ENCODE measurements at regions not wholly inside any gene's neighbourhood (a gene's known extent, or its start where the extent isn't known, plus 50 kb on each side); places are given as distances from the start of the nearest gene placed in this dataset.

DNA sequence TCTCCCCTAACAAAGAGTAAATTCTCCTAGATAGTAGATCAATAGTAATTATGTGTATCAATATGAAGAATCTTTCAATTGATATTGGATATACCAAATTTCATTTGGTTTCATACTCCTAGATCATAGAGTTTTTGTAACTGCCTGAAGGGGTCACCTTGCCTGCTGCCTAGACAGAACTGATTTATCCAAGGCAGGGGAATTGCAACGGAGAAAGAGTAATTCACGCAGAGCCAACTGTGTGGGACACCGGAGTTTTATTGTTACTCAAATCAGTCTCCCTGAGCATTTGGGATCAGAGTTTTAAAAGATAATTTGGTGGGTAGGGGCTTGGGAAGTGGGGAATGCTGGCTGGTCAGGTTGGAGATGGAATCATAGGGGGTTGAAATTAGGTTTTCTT lies 92.2 kb upstream of the SLC8A1 start:
- Histone ChIP-seq H4K20me1 (ENCODE audit: insufficient read depth, low read length) (no peaks in the 10 kb centered on the region), H3K9ac (ENCODE audit: insufficient read depth, low read length, poor library complexity, severe bottlenecking) (no peak overlapping the region), H3K9me3 (replicated peaks in 1 of 2; ENCODE audit: control insufficient read depth in 1 of 2, insufficient read depth in 1 of 2, low read length in 2 of 2) (no peaks in the 10 kb centered on the region), H3K36me3 (replicated peaks in 1 of 2; ENCODE audit: control insufficient read depth in 1 of 2, insufficient read depth in 2 of 2, low read length in 2 of 2) (no peaks in the 10 kb centered on the region), H3K4me1 (ENCODE audit: control insufficient read depth in 1 of 2, insufficient read depth in 2 of 2, low read length in 2 of 2) (peaks cover 5 to 12% of the 10 kb centered on the region in 2 donors), H3K4me2 (replicated peaks; ENCODE audit: extremely low read depth, low read length, poor library complexity, severe bottlenecking) (no peak overlapping the region), H3K79me2 (ENCODE audit: insufficient read depth, low read length) (no peaks in the 10 kb centered on the region), H3K27me3 (ENCODE audit: control insufficient read depth in 2 of 2, insufficient read depth in 2 of 2, low read length in 2 of 2) (no peaks in the 10 kb centered on the region), H2AFZ (ENCODE audit: insufficient read depth, low read depth, low read length, poor library complexity, severe bottlenecking) (no peak overlapping the region), H3K4me3 (replicated peaks in 1 of 3; ENCODE audit: low read depth in 2 of 3, low read length in 3 of 3) (no peak overlapping the region), H3K27ac (ENCODE audit: low read depth in 1 of 2, low read length in 2 of 2) (no peak overlapping the region)
- WGBS (ENCODE audit: insufficient coverage) = 96% methylated on average over 3 of the region's 3 CpGs
- H3K27me3 Mint-ChIP-seq (ENCODE audit: low read depth in 3 of 3) = peaks cover 0 to 4% (median 0%) of the 10 kb centered on the region in 3 donors
- H3K4me1 Mint-ChIP-seq = peaks cover 11% of the 10 kb centered on the region
- no peaks in the 10 kb centered on the region for H3K9me3 Mint-ChIP-seq
- no peak overlapping the region for H3K27ac Mint-ChIP-seq
- TF ChIP-seq, protein P1, sequence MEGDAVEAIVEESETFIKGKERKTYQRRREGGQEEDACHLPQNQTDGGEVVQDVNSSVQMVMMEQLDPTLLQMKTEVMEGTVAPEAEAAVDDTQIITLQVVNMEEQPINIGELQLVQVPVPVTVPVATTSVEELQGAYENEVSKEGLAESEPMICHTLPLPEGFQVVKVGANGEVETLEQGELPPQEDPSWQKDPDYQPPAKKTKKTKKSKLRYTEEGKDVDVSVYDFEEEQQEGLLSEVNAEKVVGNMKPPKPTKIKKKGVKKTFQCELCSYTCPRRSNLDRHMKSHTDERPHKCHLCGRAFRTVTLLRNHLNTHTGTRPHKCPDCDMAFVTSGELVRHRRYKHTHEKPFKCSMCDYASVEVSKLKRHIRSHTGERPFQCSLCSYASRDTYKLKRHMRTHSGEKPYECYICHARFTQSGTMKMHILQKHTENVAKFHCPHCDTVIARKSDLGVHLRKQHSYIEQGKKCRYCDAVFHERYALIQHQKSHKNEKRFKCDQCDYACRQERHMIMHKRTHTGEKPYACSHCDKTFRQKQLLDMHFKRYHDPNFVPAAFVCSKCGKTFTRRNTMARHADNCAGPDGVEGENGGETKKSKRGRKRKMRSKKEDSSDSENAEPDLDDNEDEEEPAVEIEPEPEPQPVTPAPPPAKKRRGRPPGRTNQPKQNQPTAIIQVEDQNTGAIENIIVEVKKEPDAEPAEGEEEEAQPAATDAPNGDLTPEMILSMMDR (IDR thresholded peaks at IDR 0.05) = no peak
- no peaks in the 10 kb centered on the region for H3K36me3 Mint-ChIP-seq
- no peak overlapping the region for H3K4me3 Mint-ChIP-seq
- no peak for DNase-seq
- intact Hi-C loops (cut with micrococcal nuclease) = no loop called here

DNA sequence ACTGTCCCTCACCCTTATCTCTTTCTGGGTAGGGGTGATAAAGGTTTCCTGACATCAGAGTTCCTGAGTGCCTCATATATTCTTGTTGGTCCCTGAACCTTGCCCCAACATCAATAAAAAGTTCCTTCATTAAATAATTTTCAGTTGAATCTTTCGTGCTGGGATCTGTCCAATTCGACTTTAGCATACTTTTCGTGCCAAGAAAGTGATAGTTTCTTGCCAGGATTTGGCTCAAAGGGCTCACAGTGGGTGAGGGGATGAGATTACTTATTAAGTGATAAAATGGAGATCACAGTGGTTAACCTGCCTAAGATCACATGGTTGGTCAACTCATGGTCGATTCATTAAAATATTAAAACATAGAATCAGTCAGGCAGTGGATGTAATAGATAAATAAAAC lies 93.8 kb upstream of the SLC8A1 start:
- H3K79me2 ChIP-seq (ENCODE audit: insufficient read depth, low read length) = no peaks in the 10 kb centered on the region
- TF ChIP-seq, protein P1 (IDR thresholded peaks at IDR 0.05) = no peak
- no peak overlapping the region for H3K4me3 ChIP-seq (replicated peaks in 1 of 3; ENCODE audit: low read depth in 2 of 3, low read length in 3 of 3)
- H3K9me3 Mint-ChIP-seq = no peaks in the 10 kb centered on the region
- H3K27ac ChIP-seq (ENCODE audit: low read depth in 1 of 2, low read length in 2 of 2) = no peak overlapping the region
- no peaks in the 10 kb centered on the region for H3K36me3 Mint-ChIP-seq
- H3K27me3 ChIP-seq (ENCODE audit: control insufficient read depth in 2 of 2, insufficient read depth in 2 of 2, low read length in 2 of 2) = no peaks in the 10 kb centered on the region
- no peak for DNase-seq
- no peaks in the 10 kb centered on the region for H3K9me3 ChIP-seq (replicated peaks in 1 of 2; ENCODE audit: control insufficient read depth in 1 of 2, insufficient read depth in 1 of 2, low read length in 2 of 2)
- H3K36me3 ChIP-seq (replicated peaks in 1 of 2; ENCODE audit: control insufficient read depth in 1 of 2, insufficient read depth in 2 of 2, low read length in 2 of 2) = no peaks in the 10 kb centered on the region
- peaks cover 0 to 4% (median 0%) of the 10 kb centered on the region in 3 donors for H3K27me3 Mint-ChIP-seq (ENCODE audit: low read depth in 3 of 3)
- 100% methylated on average over 2 of the region's 4 CpGs for WGBS (ENCODE audit: insufficient coverage)
- no peak overlapping the region for H3K27ac Mint-ChIP-seq
- intact Hi-C loops (cut with micrococcal nuclease) = no loop called here
- no peak overlapping the region for H2AFZ ChIP-seq (ENCODE audit: insufficient read depth, low read depth, low read length, poor library complexity, severe bottlenecking)
- peaks cover 5 to 12% of the 10 kb centered on the region in 2 donors for H3K4me1 ChIP-seq (ENCODE audit: control insufficient read depth in 1 of 2, insufficient read depth in 2 of 2, low read length in 2 of 2)
- H3K9ac ChIP-seq (ENCODE audit: insufficient read depth, low read length, poor library complexity, severe bottlenecking) = no peak overlapping the region
- H3K4me3 Mint-ChIP-seq = no peak overlapping the region
- peaks cover 11% of the 10 kb centered on the region for H3K4me1 Mint-ChIP-seq
- no peaks in the 10 kb centered on the region for H4K20me1 ChIP-seq (ENCODE audit: insufficient read depth, low read length)
- H3K4me2 ChIP-seq (replicated peaks; ENCODE audit: extremely low read depth, low read length, poor library complexity, severe bottlenecking) = no peak overlapping the region
